Effector CD4-positive, alpha-beta T cell (primary cell): ENCODE measurements at regions not wholly inside any gene's neighbourhood (a gene's known extent, or its start where the extent isn't known, plus 50 kb on each side); places are given as distances from the start of the nearest gene placed in this dataset.

ENCODE experiments used
- DNase-seq: peaks from one replicate; pipeline ENCODE4 v3.0.0-alpha.2; 2020

DNA sequence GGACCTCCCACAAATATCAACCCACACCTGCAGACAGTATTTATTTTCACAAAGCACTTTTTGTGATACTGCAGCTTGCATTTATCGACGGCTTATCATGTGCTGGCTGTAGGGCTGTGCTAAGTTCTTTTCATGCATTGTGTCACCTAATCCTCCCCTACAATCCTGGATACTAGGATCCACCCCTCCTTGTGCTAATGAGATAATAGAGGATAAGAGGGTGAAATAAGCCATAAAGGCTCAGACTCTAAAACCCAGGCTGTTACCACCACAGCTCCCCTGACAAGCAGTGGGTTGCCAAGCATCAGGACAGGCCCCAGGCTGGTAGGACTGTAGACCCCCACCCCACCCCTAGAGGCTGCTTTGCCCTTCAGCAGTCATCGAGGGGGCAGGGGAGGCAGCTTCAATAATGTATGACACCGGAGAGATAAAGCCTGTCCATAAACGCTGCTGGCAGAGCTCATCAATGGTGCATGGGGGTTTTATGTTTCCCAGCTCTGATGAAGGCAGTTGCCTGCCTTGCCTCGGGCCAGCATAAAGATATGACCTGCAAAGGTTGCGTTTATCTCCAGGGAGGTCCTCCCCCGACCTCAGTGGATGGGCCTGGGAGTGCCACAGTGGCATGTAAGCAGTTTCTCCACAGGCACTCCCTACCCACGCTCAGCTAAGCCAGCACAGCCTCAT, 73.9 kb upstream of the C16orf82 start:
- no peak for DNase-seq

DNA sequence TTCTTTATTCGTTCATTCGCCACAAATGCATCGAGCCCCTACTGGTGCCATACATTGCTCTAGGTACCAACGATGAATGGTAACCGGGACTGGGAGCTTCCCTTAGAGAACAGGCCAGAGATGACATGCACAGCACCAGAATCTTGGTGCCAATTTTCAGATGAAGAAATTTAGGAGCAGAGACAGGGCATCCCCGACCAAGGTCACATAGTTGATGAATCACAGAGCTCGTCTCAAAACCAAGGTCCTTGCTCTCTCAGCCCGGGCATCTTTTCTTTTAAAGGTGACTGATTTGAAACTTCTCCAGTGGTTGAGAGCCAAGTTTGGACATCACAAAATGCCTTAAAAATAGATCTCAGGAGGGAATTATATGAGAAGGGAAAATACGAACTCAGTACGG, 73.2 kb upstream of the C16orf82 start:
- no peak for DNase-seq

DNA sequence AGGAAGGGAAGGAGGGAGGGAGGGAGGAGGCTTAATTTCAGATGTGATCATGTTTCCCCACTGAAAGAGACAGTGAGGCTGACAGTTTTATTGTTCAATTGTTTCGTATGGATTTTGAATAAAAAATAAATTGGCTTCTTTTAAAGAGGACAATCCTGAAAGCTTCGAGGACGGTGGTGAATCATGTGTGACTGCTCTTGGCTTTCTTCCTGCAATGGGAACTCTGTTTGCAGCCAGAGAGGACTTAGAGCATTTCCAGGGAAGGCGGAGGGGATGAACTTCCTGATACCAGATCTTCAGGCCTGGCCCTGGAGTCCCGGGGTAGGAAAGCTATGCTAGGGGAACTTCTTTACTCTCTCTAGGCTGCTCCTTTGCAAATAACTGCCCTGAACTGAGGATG, 72.8 kb upstream of the C16orf82 start:
- no peak for DNase-seq

DNA sequence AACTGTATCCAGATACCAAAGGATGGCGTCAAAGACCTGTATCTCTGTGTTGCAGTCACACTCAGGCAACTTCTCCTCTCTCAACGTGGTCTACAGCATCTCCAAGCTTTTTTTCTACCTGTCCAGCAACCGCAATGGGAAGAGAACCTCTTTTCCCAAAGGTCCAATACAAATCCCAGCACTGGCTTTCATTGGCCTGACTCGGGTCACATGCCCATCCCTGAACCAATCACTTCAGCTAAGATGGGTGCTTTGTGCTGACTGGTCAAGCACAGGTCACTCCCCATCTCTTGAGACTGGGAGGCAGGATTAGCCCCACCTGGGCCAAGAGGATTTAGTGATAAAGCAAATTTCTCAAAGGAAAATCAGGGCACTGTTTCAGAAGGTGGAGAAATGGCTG, 71.2 kb upstream of the C16orf82 start:
- DNase-seq, result no peak

DNA sequence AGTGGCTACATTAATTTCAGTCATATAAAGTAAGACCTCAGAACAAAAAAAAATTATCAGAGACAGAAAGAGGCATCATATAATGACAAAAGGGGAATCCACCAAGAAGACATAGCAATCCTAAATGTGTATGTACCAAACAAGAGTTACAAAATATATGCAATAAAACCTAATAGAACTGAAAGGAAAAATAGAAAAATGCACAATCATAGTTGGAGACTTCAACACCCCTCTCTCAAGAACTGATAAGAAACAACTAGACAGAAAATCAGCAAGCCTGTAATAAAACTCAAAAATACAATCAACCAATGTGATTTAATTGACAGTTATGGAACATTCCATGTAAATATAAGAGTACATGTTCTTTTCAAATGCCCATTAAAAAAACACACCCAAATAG, 61.3 kb upstream of the C16orf82 start:
- DNase-seq, result no peak
